HEK293T (cell line): ENCODE measurements at regions not wholly inside any gene's neighbourhood (a gene's known extent, or its start where the extent isn't known, plus 50 kb on each side); places are given as distances from the start of the nearest gene placed in this dataset.

Source experiments
- FOXA1 ChIP-seq: fragments of 450-650 bp; IDR thresholded peaks from 2 replicates; pipeline ENCODE4 v1.6.1; 2016; ENCODE audit warnings: mild to moderate bottlenecking
- L3MBTL2 ChIP-seq: fragments of 450-650 bp; conservative IDR thresholded peaks from 2 replicates; pipeline ENCODE4 v1.6.1; 2016; ENCODE audit warnings: mild to moderate bottlenecking
- ZNF384 ChIP-seq: fragments of 450-650 bp; IDR thresholded peaks from 2 replicates; pipeline ENCODE4 v1.6.1; 2016

- TF ChIP-seq FOXA1 (no peak), ZNF384 (no peak), L3MBTL2 (no peak)
Observed at GRCh38 chr5:89478851-89479250, 595.9 kb upstream of the MEF2C start.
